Gastroesophageal sphincter (tissue), 3 donors: ENCODE measurements at regions not wholly inside any gene's neighbourhood (a gene's known extent, or its start where the extent isn't known, plus 50 kb on each side); places are given as distances from the start of the nearest gene placed in this dataset.

Experiments used
- CTCF ChIP-seq, 4 experiments: fragments of 200-600 bp in 2 of 4; fragments of 450-650 bp in 2 of 4; sonication (generic) in 1 of 4; IDR thresholded peaks; one replicate each; pipeline ENCODE4 v1.5.1; 2017 to 2019; ENCODE audit warnings: antibody characterized with exemption in 4 of 4, mild to moderate bottlenecking in 2 of 4, moderate library complexity in 2 of 4
- EP300 ChIP-seq: sonication (generic); formaldehyde crosslinking; IDR thresholded peaks from one replicate; pipeline ENCODE4 v1.6.1; 2017; ENCODE audit warnings: antibody characterized with exemption, mild to moderate bottlenecking
- POLR2AphosphoS5 ChIP-seq: sonication (generic); formaldehyde crosslinking; IDR thresholded peaks from one replicate; pipeline ENCODE4 v1.6.1; 2017; ENCODE audit warnings: antibody characterized with exemption

- TF ChIP-seq EP300 (no peak), CTCF (IDR thresholded peaks at IDR 0.05) (no peak), POLR2AphosphoS5 (no peak)
Observed at GRCh38 chr6:134589512-134589911, 271.6 kb upstream of the SGK1 start.
